Testis (tissue), 2 donors: ENCODE measurements at regions not wholly inside any gene's neighbourhood (a gene's known extent, or its start where the extent isn't known, plus 50 kb on each side); places are given as distances from the start of the nearest gene placed in this dataset.

Source experiments
- DNase-seq: peaks from one replicate; pipeline ENCODE4 v3.0.0-alpha.2; 2019
- H3K27ac ChIP-seq, 2 donors: fragments of 200-600 bp; sonication (generic); one replicate each; pipeline ENCODE4 v1.5.1; 2019
- H3K27me3 ChIP-seq: fragments of 200-600 bp; sonication (generic); one replicate; pipeline ENCODE4 v1.5.1; 2019
- H3K36me3 ChIP-seq: fragments of 200-600 bp; sonication (generic); one replicate; pipeline ENCODE4 v1.5.1; 2017; ENCODE audit warnings: low read depth; ENCODE audit errors: missing control alignments
- H3K4me1 ChIP-seq: fragments of 200-600 bp; sonication (generic); one replicate; pipeline ENCODE4 v1.5.1; 2019
- H3K4me3 ChIP-seq, 2 donors: fragments of 200-600 bp; sonication (generic); one replicate each; pipeline ENCODE4 v1.5.1; 2017 to 2019
- H3K9me3 ChIP-seq: fragments of 200-600 bp; sonication (generic); one replicate; pipeline ENCODE4 v1.5.1; 2017
- POLR2A ChIP-seq: fragments of 450-650 bp; IDR thresholded peaks from one replicate; pipeline ENCODE4 v1.6.1; 2017; ENCODE audit warnings: antibody characterized with exemption, mild to moderate bottlenecking, moderate library complexity
- WGBS, 2 donors: methylation state at CpG; one replicate each; pipeline ENCODE4 v1.1.5; 2018; 5-methylcytosine and 5-hydroxymethylcytosine counted together
- intact Hi-C: fragments of 100-400 bp; cut with DNase I; formaldehyde crosslinking; loops from one replicate; pipeline ENCODE4 v1.15.1; 2023; ENCODE audit warnings: low total_unique reads
- TF ChIP-seq, protein P1 (sequence below), 3 experiments: fragments of 450-650 bp in 2 of 3; fragments of 200-600 bp in 1 of 3; sonication (generic) in 1 of 3; IDR thresholded peaks; one replicate each; pipeline ENCODE4 v1.5.1; 2016 to 2019; ENCODE audit warnings: antibody characterized with exemption in 3 of 3, mild to moderate bottlenecking in 2 of 3, moderate library complexity in 1 of 3

DNA sequence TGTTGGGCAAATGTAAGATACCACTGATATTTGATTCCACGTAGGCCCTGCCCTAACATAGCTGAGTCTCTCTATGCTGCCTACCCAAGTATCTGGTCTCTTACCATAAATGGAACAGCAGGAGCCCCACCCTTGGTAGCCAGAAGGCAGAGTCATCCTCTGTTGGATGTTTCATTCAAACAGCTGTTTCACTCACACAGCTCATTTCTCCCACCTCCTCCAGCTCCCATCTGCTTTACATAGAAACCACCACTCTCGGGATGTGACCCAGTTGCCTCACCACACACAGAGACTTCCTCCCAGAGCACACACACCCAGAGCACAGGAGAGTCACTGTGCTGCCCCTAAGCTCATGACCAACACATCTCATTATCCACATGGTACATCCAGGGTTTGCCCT, 165.3 kb downstream of the TMEM167A start:
- H3K27ac ChIP-seq: no peak overlapping the region
- no peaks in the 10 kb centered on the region for H3K27me3 ChIP-seq
- no peaks in the 10 kb centered on the region for H3K9me3 ChIP-seq
- H3K4me1 ChIP-seq: no peaks in the 10 kb centered on the region
- no peak overlapping the region for H3K4me3 ChIP-seq
- 74 to 92% methylated on average over 2 of the region's 2 CpGs for WGBS, 2 donors
- no peaks in the 10 kb centered on the region for H3K36me3 ChIP-seq
- TF ChIP-seq, protein P1, sequence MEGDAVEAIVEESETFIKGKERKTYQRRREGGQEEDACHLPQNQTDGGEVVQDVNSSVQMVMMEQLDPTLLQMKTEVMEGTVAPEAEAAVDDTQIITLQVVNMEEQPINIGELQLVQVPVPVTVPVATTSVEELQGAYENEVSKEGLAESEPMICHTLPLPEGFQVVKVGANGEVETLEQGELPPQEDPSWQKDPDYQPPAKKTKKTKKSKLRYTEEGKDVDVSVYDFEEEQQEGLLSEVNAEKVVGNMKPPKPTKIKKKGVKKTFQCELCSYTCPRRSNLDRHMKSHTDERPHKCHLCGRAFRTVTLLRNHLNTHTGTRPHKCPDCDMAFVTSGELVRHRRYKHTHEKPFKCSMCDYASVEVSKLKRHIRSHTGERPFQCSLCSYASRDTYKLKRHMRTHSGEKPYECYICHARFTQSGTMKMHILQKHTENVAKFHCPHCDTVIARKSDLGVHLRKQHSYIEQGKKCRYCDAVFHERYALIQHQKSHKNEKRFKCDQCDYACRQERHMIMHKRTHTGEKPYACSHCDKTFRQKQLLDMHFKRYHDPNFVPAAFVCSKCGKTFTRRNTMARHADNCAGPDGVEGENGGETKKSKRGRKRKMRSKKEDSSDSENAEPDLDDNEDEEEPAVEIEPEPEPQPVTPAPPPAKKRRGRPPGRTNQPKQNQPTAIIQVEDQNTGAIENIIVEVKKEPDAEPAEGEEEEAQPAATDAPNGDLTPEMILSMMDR (IDR thresholded peaks at IDR 0.05): no peak
- no peak for TF ChIP-seq POLR2A
- no peak for DNase-seq
- intact Hi-C loops: no loop called here

DNA sequence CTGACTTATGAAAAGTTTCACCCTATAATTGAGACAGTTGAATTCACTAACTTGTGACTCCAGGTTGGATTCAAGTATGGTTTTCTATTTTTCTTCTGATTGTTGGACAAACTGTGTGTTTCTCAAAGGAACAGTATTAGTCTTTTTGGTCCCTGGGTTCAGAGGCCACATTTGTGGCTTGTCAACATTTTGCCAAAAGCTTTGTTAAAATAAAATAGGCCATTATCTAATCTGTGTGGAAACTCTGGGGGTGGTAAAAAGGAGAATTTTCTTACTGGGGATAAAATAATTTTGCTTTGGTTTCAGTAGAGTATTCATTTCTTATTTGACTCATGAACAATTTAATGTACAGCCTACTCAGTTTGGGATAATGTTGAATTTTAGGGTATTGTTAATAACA, 166.3 kb downstream of the TMEM167A start:
- no peaks in the 10 kb centered on the region for H3K4me1 ChIP-seq
- H3K9me3 ChIP-seq: no peaks in the 10 kb centered on the region
- H3K36me3 ChIP-seq: no peaks in the 10 kb centered on the region
- no peak overlapping the region for H3K27ac ChIP-seq
- intact Hi-C loops: no loop called here
- TF ChIP-seq, protein P1 (IDR thresholded peaks at IDR 0.05): no peak
- no peak for TF ChIP-seq POLR2A
- no peaks in the 10 kb centered on the region for H3K27me3 ChIP-seq
- no peak overlapping the region for H3K4me3 ChIP-seq
- no peak for DNase-seq

DNA sequence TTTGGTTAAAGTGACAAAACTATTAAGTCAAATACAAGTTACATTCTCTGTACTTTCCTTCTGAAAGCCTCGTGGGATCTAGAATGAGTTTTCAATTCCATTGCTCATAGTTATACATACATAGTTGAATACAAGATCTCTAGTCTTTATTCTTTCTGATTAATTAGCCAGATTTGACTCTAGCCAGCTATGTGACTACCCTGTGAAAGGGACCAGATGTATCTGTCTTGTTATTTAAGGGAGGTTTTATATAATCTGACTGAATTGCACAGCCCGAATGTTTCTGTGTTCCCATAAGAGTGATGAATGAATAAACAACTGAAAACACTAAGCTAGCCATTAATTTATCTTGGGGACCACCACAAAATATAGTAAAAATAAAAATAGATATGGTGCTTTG, 166.7 kb downstream of the TMEM167A start:
- Histone ChIP-seq H3K4me3 (no peak overlapping the region), H3K4me1 (no peaks in the 10 kb centered on the region), H3K27me3 (no peaks in the 10 kb centered on the region), H3K9me3 (no peaks in the 10 kb centered on the region), H3K36me3 (no peaks in the 10 kb centered on the region), H3K27ac (no peak overlapping the region)
- DNase-seq: no peak
- 69 to 83% methylated on average over 2 of the region's 2 CpGs for WGBS, 2 donors
- intact Hi-C loops: no loop called here
- no peak for TF ChIP-seq POLR2A
- TF ChIP-seq, protein P1 (IDR thresholded peaks at IDR 0.05): no peak

GRCh38 chr5:82909771-82910170, 167.4 kb downstream of the TMEM167A start:
- Histone ChIP-seq H3K27me3 (no peaks in the 10 kb centered on the region), H3K27ac (no peak overlapping the region), H3K4me1 (no peaks in the 10 kb centered on the region), H3K4me3 (no peak overlapping the region), H3K9me3 (no peaks in the 10 kb centered on the region), H3K36me3 (no peaks in the 10 kb centered on the region)
- intact Hi-C loops: no loop called here
- TF ChIP-seq, protein P1 (IDR thresholded peaks at IDR 0.05): no peak
- no peak for TF ChIP-seq POLR2A
- 81 to 88% methylated on average over 7 of the region's 7 CpGs for WGBS, 2 donors
- DNase-seq: no peak

GRCh38 chr5:82905986-82906385, 171.2 kb downstream of the TMEM167A start:
- Histone ChIP-seq H3K9me3 (no peaks in the 10 kb centered on the region), H3K27me3 (no peaks in the 10 kb centered on the region), H3K27ac (no peak overlapping the region), H3K36me3 (no peaks in the 10 kb centered on the region), H3K4me1 (no peaks in the 10 kb centered on the region), H3K4me3 (no peak overlapping the region)
- intact Hi-C loops: no loop called here
- no peak for TF ChIP-seq POLR2A
- TF ChIP-seq, protein P1 (IDR thresholded peaks at IDR 0.05): no peak
- no peak for DNase-seq
- 41 to 43% methylated on average over 2 of the region's 2 CpGs for WGBS, 2 donors
